Hepatocyte (in vitro differentiated cells): ENCODE measurements at regions not wholly inside any gene's neighbourhood (a gene's known extent, or its start where the extent isn't known, plus 50 kb on each side); places are given as distances from the start of the nearest gene placed in this dataset.

Source experiments
- CTCF ChIP-seq: fragments of 200-600 bp; sonication (generic); IDR thresholded peaks from 2 replicates; pipeline ENCODE4 v1.5.1; 2016; ENCODE audit warnings: antibody characterized with exemption, mild to moderate bottlenecking; ENCODE audit not compliant: poor library complexity
- EZH2 ChIP-seq: fragments of 200-600 bp; sonication (generic); IDR thresholded peaks from 2 replicates; pipeline ENCODE4 v1.6.1; 2016; ENCODE audit warnings: antibody characterized with exemption, mild to moderate bottlenecking, borderline replicate concordance
- EZH2phosphoT487 ChIP-seq: fragments of 200-600 bp; sonication (generic); IDR thresholded peaks from one replicate; pipeline ENCODE4 v1.6.1; 2018; ENCODE audit warnings: antibody characterized with exemption, mild to moderate bottlenecking, low read depth, moderate library complexity; ENCODE audit not compliant: unreplicated experiment, severe bottlenecking

GRCh38 chr1:208357644-208358507 lies 113.7 kb upstream of the PLXNA2 start:
- TF ChIP-seq CTCF (no peak), EZH2phosphoT487 (no peak), EZH2 (no peak)
